ENCODE measurements at regions not wholly inside any gene's neighbourhood (a gene's known extent, or its start where the extent isn't known, plus 50 kb on each side); places are given as distances from the start of the nearest gene placed in this dataset.
"Not testable (repeated sequence)": the region's sequence is repeated elsewhere in the genome, so short reads cannot be mapped to it uniquely, and the experiment has no call there.

- no peak for DNase-seq
Observed at GRCh38 chr1:71345491-71345890, 264.7 kb upstream of the ZRANB2 start.

- no peak for DNase-seq
Observed at GRCh38 chr1:71343686-71344416, 263.0 kb upstream of the ZRANB2 start.

GRCh38 chr1:71339238-71339637 lies 258.4 kb upstream of the ZRANB2 start:
- DNase-seq, result no peak

GRCh38 chr1:71330991-71331390 lies 250.2 kb upstream of the ZRANB2 start:
- no peak for DNase-seq

- DNase-seq, result no peak
Observed at GRCh38 chr1:71324671-71325267, 243.9 kb upstream of the ZRANB2 start.

- no peak for DNase-seq
Observed at GRCh38 chr1:71312545-71312944, 231.7 kb upstream of the ZRANB2 start.

- DNase-seq, result peak; percentile 22
Observed at GRCh38 chr1:71311376-71311775, 230.5 kb upstream of the ZRANB2 start.

GRCh38 chr1:71307451-71307850 lies 226.6 kb upstream of the ZRANB2 start:
- DNase-seq, result peak; percentile 93

- no peak for DNase-seq
Observed at GRCh38 chr1:71304125-71304524, 223.3 kb upstream of the ZRANB2 start.

- DNase-seq, result no peak
Observed at GRCh38 chr1:71303617-71304041, 222.8 kb upstream of the ZRANB2 start.

- peak; percentile 13 for DNase-seq
Observed at GRCh38 chr1:71298633-71299032, 217.8 kb upstream of the ZRANB2 start.

GRCh38 chr1:71296551-71297134 lies 215.8 kb upstream of the ZRANB2 start:
- DNase-seq, result peak; percentile 63

- peak; percentile 27 for DNase-seq
Observed at GRCh38 chr1:71295350-71295749, 214.5 kb upstream of the ZRANB2 start.

- peak; percentile 57 for DNase-seq
Observed at GRCh38 chr1:71294178-71294577, 213.3 kb upstream of the ZRANB2 start.

GRCh38 chr1:71292203-71292602 lies 211.4 kb upstream of the ZRANB2 start:
- DNase-seq, result no peak

GRCh38 chr1:71290506-71291237 lies 209.8 kb upstream of the ZRANB2 start:
- DNase-seq, result not testable (repeated sequence)

- no peak for DNase-seq
Observed at GRCh38 chr1:71285529-71285928, 204.7 kb upstream of the ZRANB2 start.

- DNase-seq, result no peak
Observed at GRCh38 chr1:71276466-71276865, 195.6 kb upstream of the ZRANB2 start.

GRCh38 chr1:71273334-71273733 lies 192.5 kb upstream of the ZRANB2 start:
- peak; percentile 93 for DNase-seq

GRCh38 chr1:71270394-71270915 lies 189.6 kb upstream of the ZRANB2 start:
- DNase-seq, result no peak

- peak; percentile 9 for DNase-seq
Observed at GRCh38 chr1:71269818-71270217, 189.0 kb upstream of the ZRANB2 start.

GRCh38 chr1:71269179-71269578 lies 188.3 kb upstream of the ZRANB2 start:
- DNase-seq, result no peak

GRCh38 chr1:71267220-71267619 lies 186.4 kb upstream of the ZRANB2 start:
- no peak for DNase-seq

All from fibroblast of skin of abdomen (primary cell).